K562 (cell line): ENCODE measurements at regions not wholly inside any gene's neighbourhood (a gene's known extent, or its start where the extent isn't known, plus 50 kb on each side); places are given as distances from the start of the nearest gene placed in this dataset.

Experiments used
- ATAC-seq: fragments of 200-7000 bp; cut with Tn5 transposase; 3 replicates; pipeline ENCODE4 v1.9.1; 2020; ENCODE audit warnings: moderate library complexity
- BruUV-seq: library from RNA; stranded (reverse); fragments of 400-500 nt; replicated peaks from 2 replicates; lab custom pipeline; 2021; lab: Mats Ljungman, UMichigan
- CTCF ChIA-PET: fragments of 300-600 bp; formaldehyde crosslinking; extraction: SDS; loops from one replicate; lab custom pipeline; 2021; ENCODE audit warnings: low intra/inter-chr PET ratio; lab: Yijun Ruan, JAX
- POLR2A ChIA-PET: fragments of 300-600, 350-650 bp; sonication (Branson Sonifier 250); formaldehyde crosslinking; extraction: SDS; loops from one replicate; lab custom pipeline; 2021; ENCODE audit warnings: antibody characterized with exemption, inconsistent platforms; lab: Yijun Ruan, JAX
- DNase-seq, 4 experiments: peaks; one replicate each; pipeline versions ENCODE4 v3.0.0 to v3.0.0-alpha.2; 2011 to 2018; ENCODE audit warnings: low spot score in 3 of 4, mixed read lengths in 3 of 4; ENCODE audit errors: extremely low read depth in 1 of 4
- FAIRE-seq: peaks from 2 replicates; lab custom pipeline; 2011; peaks lifted over from hg19 to GRCh38; lab: Jason Lieb, UNC
- H2AFZ ChIP-seq: 2 replicates; pipeline ENCODE4 v1.6.0; 2011; ENCODE audit warnings: low read depth, low read length, control low read depth, inconsistent platforms
- H3K27ac ChIP-seq: fragments of 200-600 bp; 3 replicates; pipeline ENCODE4 v1.8.0; 2011; ENCODE audit warnings: low read depth, mild to moderate bottlenecking, control low read depth, inconsistent platforms, low read length, moderate library complexity, mixed read lengths; ENCODE audit errors: extremely low read depth
- H3K27me3 ChIP-seq, 2 experiments: fragments of 300-600 bp in 1 of 2; 2 replicates in 1 of 2; 3 replicates in 1 of 2; pipeline versions ENCODE4 v1.6.0 to v1.8.0; 2011; ENCODE audit warnings: inconsistent platforms in 2 of 2, low read length in 2 of 2, mild to moderate bottlenecking in 1 of 2, mixed read lengths in 1 of 2, moderate library complexity in 1 of 2; ENCODE audit not compliant: control insufficient read depth in 2 of 2, insufficient read depth in 2 of 2
- H3K36me3 ChIP-seq: fragments of 300-600 bp; 3 replicates; pipeline ENCODE4 v1.8.0; 2011; ENCODE audit warnings: mild to moderate bottlenecking, low read length, inconsistent platforms; ENCODE audit not compliant: control insufficient read depth, insufficient read depth
- H3K4me1 ChIP-seq, 2 experiments: fragments of 200-600 bp in 1 of 2; replicated peaks in 1 of 2; 2 replicates in 1 of 2; 3 replicates in 1 of 2; pipeline versions ENCODE4 v1.5.1 to v1.8.0; 2011; ENCODE audit warnings: inconsistent platforms in 2 of 2, low read length in 2 of 2, mild to moderate bottlenecking in 1 of 2, mixed read lengths in 1 of 2, moderate library complexity in 1 of 2; ENCODE audit not compliant: control insufficient read depth in 2 of 2, insufficient read depth in 2 of 2
- H3K4me2 ChIP-seq: 2 replicates; pipeline ENCODE4 v1.6.1; 2011; ENCODE audit warnings: low read length, control low read depth, inconsistent platforms, mixed read lengths; ENCODE audit not compliant: insufficient read depth
- H3K4me3 ChIP-seq: fragments of 200-600 bp; sonication (generic), shearing (Covaris generic); 2 replicates; pipeline ENCODE4 v1.5.1; 2016; ENCODE audit warnings: control low read depth, inconsistent platforms
- H3K79me2 ChIP-seq: fragments of 200-600 bp; 3 replicates; pipeline ENCODE4 v1.8.0; 2011; ENCODE audit warnings: low read length, inconsistent platforms; ENCODE audit not compliant: control insufficient read depth, insufficient read depth
- H3K9ac ChIP-seq, 2 experiments: 2 replicates each; pipeline versions ENCODE4 v1.6.0 to v1.6.1; 2011; ENCODE audit warnings: low read depth in 2 of 2, low read length in 2 of 2, control low read depth in 1 of 2, inconsistent platforms in 1 of 2, mild to moderate bottlenecking in 1 of 2, mixed read lengths in 1 of 2; ENCODE audit not compliant: insufficient read depth in 1 of 2
- H3K9me1 ChIP-seq: one replicate; pipeline ENCODE4 v1.6.0; 2011; ENCODE audit warnings: inconsistent platforms, mild to moderate bottlenecking, low read length, moderate library complexity; ENCODE audit not compliant: control insufficient read depth, insufficient read depth
- H3K9me3 ChIP-seq: replicated peaks from 2 replicates; pipeline ENCODE4 v1.5.1; 2011; ENCODE audit warnings: low read depth, low read length, inconsistent platforms; ENCODE audit not compliant: control insufficient read depth, insufficient read depth
- H4K20me1 ChIP-seq: replicated peaks from 2 replicates; pipeline ENCODE4 v1.6.1; 2011; ENCODE audit warnings: low read length, inconsistent platforms, mixed read lengths; ENCODE audit not compliant: control insufficient read depth, insufficient read depth
- BCL6 ChIP-seq: fragments of 250-450 bp; sonication (Bioruptor Pico); IDR thresholded peaks from 2 replicates; pipeline ENCODE4 v1.4.0; 2020
- BRF1 ChIP-seq: IDR thresholded peaks from 3 replicates; pipeline ENCODE4 v1.6.1; 2011; ENCODE audit warnings: borderline replicate concordance, mild to moderate bottlenecking; ENCODE audit not compliant: insufficient read length; ENCODE audit errors: extremely low read depth
- ETS2 ChIP-seq: IDR thresholded peaks from 2 replicates; pipeline ENCODE4 v1.6.1; 2016; ENCODE audit warnings: borderline replicate concordance, missing genetic modification characterization, mild to moderate bottlenecking, moderate library complexity, missing compliant biosample characterization; ENCODE audit not compliant: poor library complexity, severe bottlenecking
- FOSL1 ChIP-seq: fragments of 200-800 bp; sonication (Bioruptor generic); conservative IDR thresholded peaks from 2 replicates; pipeline ENCODE4 v1.6.1; 2016; ENCODE audit warnings: missing genetic modification characterization, missing compliant biosample characterization
- GTF2E2 ChIP-seq: fragments of 200-800 bp; sonication (Bioruptor generic); IDR thresholded peaks from 2 replicates; pipeline ENCODE4 v1.6.1; 2016; ENCODE audit warnings: missing genetic modification characterization, missing compliant biosample characterization
- HLTF ChIP-seq: fragments of 450-650 bp; IDR thresholded peaks from 2 replicates; pipeline ENCODE4 v1.6.1; 2016
- IRF2 ChIP-seq: sonication (generic); formaldehyde crosslinking; IDR thresholded peaks from 2 replicates; pipeline ENCODE4 v1.8.1; 2022; ENCODE audit warnings: mild to moderate bottlenecking, missing genetic modification reagents
- KLF6 ChIP-seq: fragments of 250-450 bp; sonication (Bioruptor Pico); IDR thresholded peaks from 2 replicates; pipeline ENCODE4 v1.4.0; 2020; ENCODE audit warnings: mild to moderate bottlenecking, moderate library complexity, borderline replicate concordance
- MAZ ChIP-seq, 2 experiments: fragments of 450-650 bp in 1 of 2; sonication (generic) in 1 of 2; formaldehyde crosslinking; IDR thresholded peaks in 1 of 2; conservative IDR thresholded peaks in 1 of 2; 2 replicates each; pipeline versions ENCODE4 v1.4.0 to v1.5.0; 2020; ENCODE audit warnings: mild to moderate bottlenecking in 1 of 2, missing genetic modification reagents in 1 of 2
- NFXL1 ChIP-seq: fragments of 450-650 bp; formaldehyde crosslinking; IDR thresholded peaks from 2 replicates; pipeline ENCODE4 v1.4.0; 2021; ENCODE audit warnings: mild to moderate bottlenecking
- SMARCE1 ChIP-seq: fragments of 450-650 bp; IDR thresholded peaks from 2 replicates; pipeline ENCODE4 v1.7.1; 2016; ENCODE audit warnings: mild to moderate bottlenecking
- THAP7 ChIP-seq: fragments of 250-450 bp; sonication (Bioruptor Pico); IDR thresholded peaks from 2 replicates; pipeline ENCODE4 v1.5.0; 2021
- WHSC1 ChIP-seq: IDR thresholded peaks from one replicate; pipeline ENCODE4 v1.6.1; 2012; ENCODE audit warnings: low read length, control low read depth, inconsistent platforms
- ZBTB5 ChIP-seq: fragments of 450-650 bp; IDR thresholded peaks from 2 replicates; pipeline ENCODE4 v1.6.1; 2017; ENCODE audit warnings: antibody characterized with exemption
- ZBTB9 ChIP-seq: fragments of 450-650 bp; formaldehyde crosslinking; IDR thresholded peaks from 2 replicates; pipeline ENCODE4 v1.4.0; 2020; ENCODE audit warnings: mild to moderate bottlenecking, moderate library complexity
- WGBS: fragments of 100-300 bp; shearing (Covaris generic); methylation state at CpG from one replicate; pipeline ENCODE4 v1.1.6; 2016; ENCODE audit warnings: low coverage, mixed read lengths; ENCODE audit not compliant: insufficient coverage; ENCODE audit errors: missing lambda C conversion rate; 5-methylcytosine and 5-hydroxymethylcytosine counted together
- in situ Hi-C: fragments of 300-500 bp; cut with MboI; formaldehyde crosslinking; loops from 4 replicates; pipeline ENCODE4 v1.15.0; 2018; ENCODE audit warnings: inconsistent platforms, mixed read lengths
- intact Hi-C: fragments of 100-400 bp; cut with micrococcal nuclease; formaldehyde crosslinking; loops from 2 replicates; pipeline ENCODE4 v1.14.2; 2022

- Histone ChIP-seq H3K36me3 (no peaks in the 10 kb centered on the region), H3K27ac (no peak overlapping the region), H2AFZ (no peak overlapping the region), H3K9me3 (no peaks in the 10 kb centered on the region), H4K20me1 (no peaks in the 10 kb centered on the region), H3K79me2 (no peaks in the 10 kb centered on the region), H3K27me3 (no peaks in the 10 kb centered on the region), H3K9ac (no peak overlapping the region), H3K4me1 (no peaks in the 10 kb centered on the region), H3K4me2 (no peak overlapping the region), H3K9me1 (no peaks in the 10 kb centered on the region), H3K4me3 (no peak overlapping the region)
- no peak for TF ChIP-seq GTF2E2 (tag)
- TF ChIP-seq IRF2: no peak
- TF ChIP-seq FOSL1 (tag): no peak
- no peak for TF ChIP-seq ZBTB9 (CRISPR knock-in tag)
- no peak for TF ChIP-seq ETS2 (tag)
- no peak for TF ChIP-seq BRF1
- TF ChIP-seq THAP7: no peak
- TF ChIP-seq SMARCE1: no peak
- TF ChIP-seq ZBTB5: no peak
- no peak for TF ChIP-seq MAZ (CRISPR knock-in tag; conservative IDR thresholded peaks at IDR 0.05 in 1 of 2, IDR thresholded peaks at IDR 0.05 in 1 of 2)
- TF ChIP-seq HLTF: no peak
- no peak for TF ChIP-seq WHSC1
- TF ChIP-seq KLF6 (CRISPR knock-in tag): no peak
- TF ChIP-seq NFXL1 (CRISPR knock-in tag): no peak
- no peak for TF ChIP-seq BCL6 (CRISPR knock-in tag)
- DNase-seq: no peak
- FAIRE-seq: no peak
- in situ Hi-C loops (no loop called here), intact Hi-C loops (no loop called here)
- ChIA-PET POLR2A (no interaction called here), CTCF (no interaction called here)
- 2% methylated on average over 5 of the region's 5 CpGs for WGBS
- no TSS peak for BruUV-seq
- ATAC-seq: no peak
These were observed 284.2 kb upstream of the NMUR2 start for GRCh38 chr5:152689250-152689711.
